ENCODE measurements at regions not wholly inside any gene's neighbourhood (a gene's known extent, or its start where the extent isn't known, plus 50 kb on each side); places are given as distances from the start of the nearest gene placed in this dataset.

GRCh38 chr13:31923134-31923763 is 108.3 kb upstream of the FRY start:
- Histone ChIP-seq H3K23me2 (ENCODE audit: insufficient read length, low read depth, low read length, poor library complexity, severe bottlenecking) (no peaks in the 10 kb centered on the region), H2BK15ac (ENCODE audit: low read depth, low read length) (no peak overlapping the region), H3K79me1 (ENCODE audit: insufficient read depth, low read depth, low read length, poor library complexity, severe bottlenecking) (no peaks in the 10 kb centered on the region), H3K18ac (ENCODE audit: insufficient read length, low read depth, low read length) (no peak overlapping the region), H3K56ac (ENCODE audit: insufficient read length, low read depth, low read length) (no peak overlapping the region), H3K4me2 (ENCODE audit: insufficient read depth, insufficient read length, low read length) (peak overlapping the region; percentile 10), H3K14ac (ENCODE audit: insufficient read depth, low read length) (no peak overlapping the region), H3K4ac (ENCODE audit: low read depth, low read length) (no peak overlapping the region), H3K9me3 (ENCODE audit: control insufficient read depth, low read depth, low read length) (no peaks in the 10 kb centered on the region), H4K91ac (ENCODE audit: insufficient read length, low read depth, low read length) (no peak overlapping the region), H4K5ac (ENCODE audit: insufficient read length, low read depth, low read length) (no peak overlapping the region), H3K27me3 (ENCODE audit: insufficient read depth, low read length) (no peaks in the 10 kb centered on the region), H3K9ac (ENCODE audit: extremely low read depth, insufficient read length, low read length) (peak overlapping the region; percentile 19), H3K23ac (ENCODE audit: insufficient read length, low read depth, low read length) (no peak overlapping the region), H3K4me1 (ENCODE audit: insufficient read depth, low read length) (peaks cover 2% of the 10 kb centered on the region; the same call in 1 of the 2 replicates), H4K8ac (replicated peaks; ENCODE audit: insufficient read length, low read depth, low read length) (no peak overlapping the region), H3K27ac (ENCODE audit: insufficient read length, low read depth, low read length) (no peak overlapping the region), H2AK5ac (ENCODE audit: insufficient read length, low read length) (no peak overlapping the region), H3K79me2 (ENCODE audit: insufficient read depth, low read length) (no peaks in the 10 kb centered on the region), H4K20me1 (ENCODE audit: control insufficient read depth, insufficient read depth, insufficient read length) (no peaks in the 10 kb centered on the region), H2AFZ (ENCODE audit: low read length) (peak overlapping the region; percentile 10), H2BK12ac (ENCODE audit: insufficient read length, low read depth, low read length) (no peak overlapping the region), H2BK20ac (ENCODE audit: low read depth, low read length, poor library complexity, severe bottlenecking) (no peak overlapping the region), H2BK5ac (ENCODE audit: insufficient read length, low read length) (no peak overlapping the region), H3T11ph (ENCODE audit: low read length) (no peak overlapping the region), H2BK120ac (ENCODE audit: low read depth, low read length, poor library complexity, severe bottlenecking) (no peak overlapping the region)
- WGBS (ENCODE audit: extremely low coverage, insufficient read length, low lambda C conversion rate), result no CpG with 5 or more reads among the region's 3 CpGs
- Mint-ChIP-seq H3K27ac (peak overlapping the region; percentile 19 to 89 (median 72); a peak in 6 of 7 replicates), H3K9me3 (no peaks in the 10 kb centered on the region), H3K4me1 (peaks cover 18 to 33% of the 10 kb centered on the region in 2 experiments), H3K27me3 (ENCODE audit: low read depth) (no peaks in the 10 kb centered on the region), H3K36me3 (ENCODE audit: insufficient read depth in 1 of 3, low read depth in 3 of 3) (no peaks in the 10 kb centered on the region), H3K4me3 (no peak overlapping the region)
- TF ChIP-seq CTCF (conservative IDR thresholded peaks at IDR 0.05), result no peak
- no peak for DNase-seq
